ENCODE measurements at regions not wholly inside any gene's neighbourhood (a gene's known extent, or its start where the extent isn't known, plus 50 kb on each side); places are given as distances from the start of the nearest gene placed in this dataset.

- no peak for TF ChIP-seq CTCF (IDR thresholded peaks at IDR 0.05; ENCODE audit: low read depth, low read length)
- DNase-seq (ENCODE audit: extremely low read depth, low read depth) = no peak
Observed at GRCh38 chr16:88282564-88283395, 100.0 kb upstream of the ZNF469 start.

GRCh38 chr16:88283596-88283995 lies 99.2 kb upstream of the ZNF469 start:
- TF ChIP-seq CTCF (IDR thresholded peaks at IDR 0.05; ENCODE audit: low read depth, low read length) = no peak
- DNase-seq (ENCODE audit: extremely low read depth, low read depth) = no peak

- no peak for DNase-seq (ENCODE audit: extremely low read depth, low read depth)
- TF ChIP-seq CTCF (IDR thresholded peaks at IDR 0.05; ENCODE audit: low read depth, low read length) = no peak
Observed at GRCh38 chr16:88284101-88284500, 98.7 kb upstream of the ZNF469 start.

GRCh38 chr16:88284626-88285513 lies 97.9 kb upstream of the ZNF469 start:
- no peak for TF ChIP-seq CTCF (IDR thresholded peaks at IDR 0.05; ENCODE audit: low read depth, low read length)
- no peak for DNase-seq (ENCODE audit: extremely low read depth, low read depth)

GRCh38 chr16:88285514-88285822 lies 97.3 kb upstream of the ZNF469 start:
- TF ChIP-seq CTCF (IDR thresholded peaks at IDR 0.05; ENCODE audit: low read depth, low read length) = no peak
- DNase-seq (ENCODE audit: extremely low read depth, low read depth) = no peak

- DNase-seq (ENCODE audit: extremely low read depth, low read depth) = no peak
- TF ChIP-seq CTCF (IDR thresholded peaks at IDR 0.05; ENCODE audit: low read depth, low read length) = no peak
Observed at GRCh38 chr16:88286301-88286923, 96.3 kb upstream of the ZNF469 start.

- TF ChIP-seq CTCF (IDR thresholded peaks at IDR 0.05; ENCODE audit: low read depth, low read length) = peak; percentile 38
- DNase-seq (ENCODE audit: extremely low read depth, low read depth) = no peak
Observed at GRCh38 chr16:88287219-88287618, 95.5 kb upstream of the ZNF469 start.
